Stimulated activated naive CD8-positive, alpha-beta T cell treated with anti-CD3 and anti-CD28 coated beads, Interleukin-15, Interleukin-2, amounts not matched to agents 100 ng/mL and 50 ng/mL, for 24 hours (primary cell): ENCODE measurements at regions not wholly inside any gene's neighbourhood (a gene's known extent, or its start where the extent isn't known, plus 50 kb on each side); places are given as distances from the start of the nearest gene placed in this dataset.

Source experiments
- H3K27ac Mint-ChIP-seq: one replicate; pipeline ENCODE4 v1.8.0; 2021; ENCODE audit warnings: mild to moderate bottlenecking, mixed read lengths
- H3K27me3 Mint-ChIP-seq: one replicate; pipeline ENCODE4 v1.8.0; 2021; ENCODE audit warnings: mixed read lengths
- H3K36me3 Mint-ChIP-seq: one replicate; pipeline ENCODE4 v1.8.0; 2021; ENCODE audit warnings: low read depth, mixed read lengths
- H3K4me1 Mint-ChIP-seq: one replicate; pipeline ENCODE4 v1.8.0; 2021; ENCODE audit warnings: low read depth, mixed read lengths
- H3K4me3 Mint-ChIP-seq: one replicate; pipeline ENCODE4 v1.8.0; 2021; ENCODE audit warnings: mild to moderate bottlenecking, mixed read lengths
- H3K9me3 Mint-ChIP-seq: one replicate; pipeline ENCODE4 v1.8.0; 2021; ENCODE audit warnings: mixed read lengths

GRCh38 chr5:68161156-68161555, 54.4 kb upstream of the PIK3R1 start:
- Mint-ChIP-seq H3K9me3 (no peaks in the 10 kb centered on the region), H3K4me1 (no peaks in the 10 kb centered on the region), H3K4me3 (no peak overlapping the region), H3K27me3 (no peaks in the 10 kb centered on the region), H3K27ac (no peak overlapping the region), H3K36me3 (no peaks in the 10 kb centered on the region)

- Mint-ChIP-seq H3K9me3 (no peaks in the 10 kb centered on the region), H3K36me3 (no peaks in the 10 kb centered on the region), H3K27me3 (no peaks in the 10 kb centered on the region), H3K4me1 (peaks cover 2% of the 10 kb centered on the region), H3K4me3 (no peak overlapping the region), H3K27ac (no peak overlapping the region)
These were observed 56.2 kb upstream of the PIK3R1 start for GRCh38 chr5:68159224-68159951.

GRCh38 chr5:68155940-68156339, 59.6 kb upstream of the PIK3R1 start:
- H3K4me1 Mint-ChIP-seq: peaks cover 4% of the 10 kb centered on the region
- H3K4me3 Mint-ChIP-seq: no peak overlapping the region
- H3K9me3 Mint-ChIP-seq: no peaks in the 10 kb centered on the region
- no peaks in the 10 kb centered on the region for H3K36me3 Mint-ChIP-seq
- no peaks in the 10 kb centered on the region for H3K27me3 Mint-ChIP-seq
- H3K27ac Mint-ChIP-seq: no peak overlapping the region

GRCh38 chr5:68154119-68154857, 61.3 kb upstream of the PIK3R1 start:
- Mint-ChIP-seq H3K27ac (no peak overlapping the region), H3K4me3 (no peak overlapping the region), H3K27me3 (no peaks in the 10 kb centered on the region), H3K4me1 (peaks cover 4% of the 10 kb centered on the region), H3K9me3 (no peaks in the 10 kb centered on the region), H3K36me3 (no peaks in the 10 kb centered on the region)

GRCh38 chr5:68151812-68152211, 63.7 kb upstream of the PIK3R1 start:
- no peaks in the 10 kb centered on the region for H3K27me3 Mint-ChIP-seq
- H3K4me3 Mint-ChIP-seq: no peak overlapping the region
- H3K36me3 Mint-ChIP-seq: no peaks in the 10 kb centered on the region
- no peaks in the 10 kb centered on the region for H3K9me3 Mint-ChIP-seq
- peaks cover 17% of the 10 kb centered on the region for H3K4me1 Mint-ChIP-seq
- H3K27ac Mint-ChIP-seq: no peak overlapping the region

- no peaks in the 10 kb centered on the region for H3K27me3 Mint-ChIP-seq
- H3K4me1 Mint-ChIP-seq: peaks cover 13% of the 10 kb centered on the region
- H3K4me3 Mint-ChIP-seq: no peak overlapping the region
- H3K9me3 Mint-ChIP-seq: no peaks in the 10 kb centered on the region
- H3K27ac Mint-ChIP-seq: no peak overlapping the region
- no peaks in the 10 kb centered on the region for H3K36me3 Mint-ChIP-seq
These were observed 66.4 kb upstream of the PIK3R1 start for GRCh38 chr5:68149189-68149588.

GRCh38 chr5:68148096-68148495, 67.5 kb upstream of the PIK3R1 start:
- Mint-ChIP-seq H3K27me3 (no peaks in the 10 kb centered on the region), H3K4me1 (peaks cover 13% of the 10 kb centered on the region), H3K27ac (no peak overlapping the region), H3K36me3 (no peaks in the 10 kb centered on the region), H3K4me3 (peak overlapping the region; percentile 9), H3K9me3 (peaks cover 4% of the 10 kb centered on the region)

DNA sequence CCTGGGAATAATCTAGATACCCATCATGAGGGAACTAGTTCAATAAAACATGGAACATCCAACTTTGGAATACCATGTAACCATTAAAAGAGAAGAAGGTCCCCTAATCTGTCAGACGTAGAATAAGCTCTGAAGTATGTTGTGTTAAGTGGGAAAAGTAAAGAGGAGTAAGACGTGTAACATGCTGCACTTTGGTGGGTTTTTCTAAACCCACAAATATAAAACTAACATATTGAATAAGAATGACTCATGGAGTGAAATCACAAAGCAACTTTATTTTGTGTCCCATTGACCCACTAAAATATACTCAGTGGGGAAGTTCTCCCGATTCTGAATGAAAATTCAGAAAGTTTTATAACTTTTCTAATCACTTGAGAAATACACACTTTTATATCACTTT, 67.9 kb upstream of the PIK3R1 start:
- Mint-ChIP-seq H3K4me3 (peak overlapping the region; percentile 9), H3K4me1 (peaks cover 13% of the 10 kb centered on the region), H3K27ac (no peak overlapping the region), H3K27me3 (no peaks in the 10 kb centered on the region), H3K36me3 (no peaks in the 10 kb centered on the region), H3K9me3 (peaks cover 6% of the 10 kb centered on the region)

DNA sequence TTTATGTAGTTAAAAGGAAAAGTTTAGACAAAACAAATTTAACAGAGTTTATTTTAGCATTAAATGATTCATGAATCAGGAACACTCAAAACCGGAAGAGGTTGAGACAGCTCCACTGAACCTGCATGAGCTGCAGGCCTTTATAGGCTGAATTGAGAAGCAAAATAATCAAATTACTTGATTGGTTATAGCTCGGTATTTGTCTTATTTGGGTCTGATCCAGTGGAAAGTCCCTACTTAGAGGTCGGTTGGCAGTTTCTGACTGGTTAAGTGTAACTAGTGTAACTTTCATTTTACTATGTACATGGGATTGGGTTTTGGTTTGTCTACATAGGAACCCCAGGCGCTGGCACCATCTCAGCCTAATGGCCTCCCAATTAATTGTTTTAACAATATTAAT, 74.1 kb upstream of the PIK3R1 start:
- Mint-ChIP-seq H3K27me3 (no peaks in the 10 kb centered on the region), H3K36me3 (no peaks in the 10 kb centered on the region), H3K9me3 (peaks cover 6% of the 10 kb centered on the region), H3K4me1 (peaks cover 4% of the 10 kb centered on the region), H3K4me3 (no peak overlapping the region), H3K27ac (no peak overlapping the region)

GRCh38 chr5:68140763-68141162, 74.8 kb upstream of the PIK3R1 start:
- H3K36me3 Mint-ChIP-seq: no peaks in the 10 kb centered on the region
- peaks cover 4% of the 10 kb centered on the region for H3K4me1 Mint-ChIP-seq
- no peak overlapping the region for H3K4me3 Mint-ChIP-seq
- no peaks in the 10 kb centered on the region for H3K27me3 Mint-ChIP-seq
- peak overlapping the region; percentile 56 for H3K27ac Mint-ChIP-seq
- peaks cover 6% of the 10 kb centered on the region for H3K9me3 Mint-ChIP-seq

- Mint-ChIP-seq H3K27ac (no peak overlapping the region), H3K4me1 (peaks cover 4% of the 10 kb centered on the region), H3K4me3 (no peak overlapping the region), H3K9me3 (peaks cover 6% of the 10 kb centered on the region), H3K27me3 (peaks cover 7% of the 10 kb centered on the region), H3K36me3 (no peaks in the 10 kb centered on the region)
These were observed 75.7 kb upstream of the PIK3R1 start for GRCh38 chr5:68139611-68140441.

DNA sequence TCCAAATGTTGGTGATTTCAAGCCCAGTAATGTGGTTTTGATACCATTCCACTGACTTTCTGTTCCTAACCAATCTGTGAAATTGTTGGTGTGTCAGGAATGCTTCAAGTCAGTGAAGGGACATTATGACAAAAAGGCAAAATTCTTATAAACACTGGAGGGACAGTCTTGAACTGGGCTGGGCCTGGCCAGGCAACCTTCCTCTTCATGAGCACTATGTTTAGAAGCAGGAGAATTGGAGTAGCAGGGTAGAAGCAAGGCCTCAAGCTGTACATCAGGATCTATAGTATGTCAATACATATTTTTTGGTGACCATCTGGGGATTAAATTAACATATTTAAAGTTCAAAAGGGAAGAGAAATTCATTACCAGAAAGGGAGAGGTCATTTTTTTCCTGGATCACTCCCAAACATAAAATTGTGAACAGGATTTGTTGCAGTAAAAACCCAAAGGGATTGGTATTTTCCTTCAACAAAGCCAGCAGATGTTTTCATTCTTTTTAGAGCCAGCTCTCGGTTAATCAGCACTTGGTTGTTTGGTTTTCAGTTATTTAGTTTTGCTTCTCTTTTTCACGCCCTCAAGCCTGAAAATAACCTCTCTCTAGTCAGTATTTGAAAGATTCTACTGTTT, 77.9 kb upstream of the PIK3R1 start:
- Mint-ChIP-seq H3K4me1 (peaks cover 4% of the 10 kb centered on the region), H3K4me3 (no peak overlapping the region), H3K36me3 (no peaks in the 10 kb centered on the region), H3K9me3 (no peaks in the 10 kb centered on the region), H3K27ac (no peak overlapping the region), H3K27me3 (peaks cover 7% of the 10 kb centered on the region)

- no peak overlapping the region for H3K27ac Mint-ChIP-seq
- H3K4me3 Mint-ChIP-seq: no peak overlapping the region
- no peaks in the 10 kb centered on the region for H3K9me3 Mint-ChIP-seq
- no peaks in the 10 kb centered on the region for H3K36me3 Mint-ChIP-seq
- no peaks in the 10 kb centered on the region for H3K4me1 Mint-ChIP-seq
- peaks cover 7% of the 10 kb centered on the region for H3K27me3 Mint-ChIP-seq
These were observed 80.8 kb upstream of the PIK3R1 start for GRCh38 chr5:68134669-68135313.

DNA sequence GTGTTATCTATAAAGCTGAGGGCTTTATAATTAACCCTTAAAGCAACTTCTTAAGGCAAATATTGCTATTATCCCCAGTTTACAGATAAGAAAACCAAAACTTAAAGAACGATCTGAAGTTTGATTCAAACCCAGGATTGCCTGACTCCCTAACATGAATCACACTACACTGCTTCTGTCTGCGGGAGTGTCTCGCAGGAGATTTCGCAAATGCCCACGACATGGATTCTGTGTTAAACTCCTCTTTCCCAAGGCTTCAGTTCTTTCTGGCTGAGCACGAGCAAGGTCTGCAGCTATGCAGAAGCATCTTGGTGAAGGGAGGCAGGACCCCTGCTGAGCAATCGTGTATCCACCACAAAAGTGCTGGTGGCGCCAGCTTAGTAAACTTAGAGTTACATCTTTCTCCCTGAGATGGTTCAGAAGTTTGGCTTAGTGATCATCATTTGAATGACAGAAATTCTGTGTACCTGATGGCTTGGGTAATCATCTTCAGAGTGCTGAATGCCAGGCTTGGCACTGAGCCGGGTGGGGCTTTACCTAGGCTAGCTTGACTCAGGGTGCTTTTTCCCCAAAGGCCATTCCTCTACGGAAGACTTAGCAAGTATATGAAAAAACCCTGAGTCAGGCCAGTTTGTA, 81.4 kb upstream of the PIK3R1 start:
- H3K4me1 Mint-ChIP-seq: no peaks in the 10 kb centered on the region
- H3K4me3 Mint-ChIP-seq: no peak overlapping the region
- H3K27ac Mint-ChIP-seq: no peak overlapping the region
- H3K36me3 Mint-ChIP-seq: no peaks in the 10 kb centered on the region
- H3K27me3 Mint-ChIP-seq: peaks cover 7% of the 10 kb centered on the region
- H3K9me3 Mint-ChIP-seq: no peaks in the 10 kb centered on the region
